ENCODE measurements at regions not wholly inside any gene's neighbourhood (a gene's known extent, or its start where the extent isn't known, plus 50 kb on each side); places are given as distances from the start of the nearest gene placed in this dataset.

DNA sequence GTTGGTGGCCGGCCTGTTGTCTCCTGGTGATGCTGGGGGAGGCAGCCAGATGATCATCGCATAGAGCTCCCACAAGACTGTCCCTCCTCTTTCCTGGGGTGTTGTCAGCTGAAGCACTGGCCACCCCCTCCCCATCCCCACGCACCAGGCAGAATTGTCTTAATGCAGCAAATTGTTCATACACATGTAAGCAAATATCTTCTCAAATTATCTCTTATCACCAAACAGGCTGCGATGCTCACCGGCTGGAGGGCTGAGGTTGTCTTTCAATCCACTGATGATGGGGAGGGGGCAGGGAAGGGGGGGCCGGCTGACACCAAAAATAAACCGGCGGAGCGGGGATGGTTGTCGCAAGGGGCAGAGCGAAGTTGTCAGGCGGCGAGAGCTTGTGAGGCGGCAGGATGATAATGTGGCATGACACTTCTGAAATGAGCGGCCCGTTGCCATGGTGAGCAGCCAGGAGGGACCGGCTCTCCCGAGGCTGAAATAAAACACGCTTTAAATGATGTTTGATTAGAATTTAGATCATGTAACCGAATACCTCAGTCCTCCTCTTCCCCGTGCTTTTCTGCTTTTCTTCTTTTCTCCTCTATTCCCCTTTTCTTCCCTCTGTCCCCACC, 59.8 kb downstream of the MRM1 start:
- DNase-seq (ENCODE audit: low spot score): no peak

DNA sequence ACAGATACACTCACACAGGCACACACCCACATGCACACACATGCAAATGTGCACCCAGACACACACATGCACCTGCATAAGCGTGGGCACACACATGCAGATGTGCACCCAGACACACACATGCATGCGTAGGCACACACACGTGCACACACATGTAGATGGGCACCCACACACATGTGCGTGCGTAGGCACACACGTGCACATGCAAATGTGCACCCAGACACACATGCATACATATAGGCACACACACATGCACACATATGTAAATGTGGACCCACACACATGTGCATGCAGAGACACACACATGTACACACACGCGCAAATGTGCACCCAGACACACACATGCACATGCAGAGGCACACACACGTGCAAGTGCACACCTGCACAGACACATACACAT, 60.3 kb downstream of the MRM1 start:
- DNase-seq (ENCODE audit: low spot score): no peak

- no peak for DNase-seq (ENCODE audit: low spot score)
Measured at GRCh38 chr17:36665417-36665816, 64.0 kb downstream of the MRM1 start.

DNA sequence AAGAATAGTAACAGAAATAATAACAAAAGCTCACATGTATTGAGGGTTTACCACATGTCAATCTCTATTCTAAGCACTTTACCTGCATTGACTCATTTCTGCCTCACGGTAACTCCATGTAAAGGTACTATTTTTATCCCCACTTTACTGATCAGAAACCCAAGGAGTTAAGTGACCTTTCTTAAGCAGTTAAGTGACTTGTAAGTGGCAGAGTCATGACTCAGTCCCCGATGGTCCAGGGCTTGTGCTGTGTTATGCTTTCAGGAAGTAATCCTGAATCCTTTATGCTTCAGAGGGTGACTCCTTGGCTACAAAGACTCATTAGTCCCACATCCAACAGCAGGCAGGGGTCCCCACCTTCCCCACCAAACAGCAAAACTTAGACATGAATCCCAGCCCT, 66.5 kb downstream of the MRM1 start:
- DNase-seq (ENCODE audit: low spot score): no peak

- DNase-seq (ENCODE audit: low spot score): no peak
Measured at GRCh38 chr17:36668824-36669223, 67.4 kb downstream of the MRM1 start.

DNA sequence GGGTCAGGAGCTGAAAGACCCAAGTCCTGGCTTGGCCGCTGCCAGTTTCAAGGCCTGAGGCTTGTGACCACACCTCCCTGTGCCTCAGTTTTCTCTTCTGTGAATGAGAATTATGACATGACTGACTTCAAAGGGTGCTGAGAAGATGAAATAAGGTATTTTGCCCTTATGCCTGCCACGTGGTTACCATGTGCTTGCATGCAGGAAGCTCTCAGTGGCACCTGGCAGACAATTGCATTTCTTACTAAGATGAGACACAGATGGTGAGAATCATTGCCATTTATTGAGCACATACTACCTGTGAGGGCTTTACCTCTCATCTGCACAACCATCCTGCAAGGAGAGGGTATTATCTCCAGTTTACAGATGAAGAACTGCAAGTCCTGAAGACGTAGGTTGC, 69.8 kb downstream of the MRM1 start:
- no peak for DNase-seq (ENCODE audit: low spot score)

DNA sequence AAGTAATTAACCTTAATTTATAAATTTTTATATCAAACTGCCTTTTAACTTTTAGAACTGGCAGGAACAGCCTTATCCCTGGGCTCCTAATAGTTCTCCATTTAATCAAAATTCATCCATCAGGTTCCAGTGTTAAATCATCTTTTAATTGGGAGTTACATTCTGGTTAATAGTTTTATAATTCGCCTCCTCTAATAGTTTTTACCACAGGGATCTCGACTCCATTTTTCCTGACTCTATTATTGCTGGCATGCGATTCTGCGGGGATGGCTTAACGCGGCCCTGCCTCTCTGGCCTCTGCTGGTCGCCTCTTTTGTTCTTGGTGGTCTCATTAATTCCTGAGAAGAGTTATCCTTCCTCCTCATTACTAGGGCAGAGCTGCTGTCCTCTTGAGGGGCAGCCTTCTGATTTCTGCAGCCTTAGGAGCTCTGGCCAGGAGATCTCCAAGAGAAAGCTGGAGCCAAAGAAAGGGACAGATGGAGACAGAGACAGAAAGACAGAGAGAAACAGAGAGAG, 71.1 kb downstream of the MRM1 start:
- no peak for DNase-seq (ENCODE audit: low spot score)

GRCh38 chr17:36673068-36673467, 71.7 kb downstream of the MRM1 start:
- DNase-seq (ENCODE audit: low spot score): no peak

- DNase-seq (ENCODE audit: low spot score): no peak
Measured at GRCh38 chr17:36673637-36674277, 72.4 kb downstream of the MRM1 start.

GRCh38 chr17:36674278-36674650, 72.9 kb downstream of the MRM1 start:
- DNase-seq (ENCODE audit: low spot score): no peak

DNA sequence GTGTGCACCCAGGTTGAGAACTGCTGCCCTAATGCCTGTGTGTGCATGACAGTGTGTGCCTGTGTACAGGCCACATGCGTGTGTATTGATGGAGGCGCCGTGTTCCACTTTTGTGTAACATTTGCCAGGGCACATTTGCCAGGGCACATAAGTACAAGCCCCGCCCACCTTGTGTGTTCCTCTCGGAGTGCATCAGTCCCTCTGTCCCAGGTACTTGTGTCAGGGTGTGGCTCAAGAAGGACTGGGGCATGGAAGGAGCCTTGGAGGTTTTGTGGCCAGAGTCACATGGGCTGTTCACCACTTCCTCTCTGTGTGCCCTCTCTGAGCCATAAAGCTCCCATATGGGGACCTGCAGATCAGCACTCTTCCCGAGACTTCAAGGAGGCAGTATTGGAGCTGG, 73.9 kb downstream of the MRM1 start:
- no peak for DNase-seq (ENCODE audit: low spot score)

GRCh38 chr17:36675786-36676185, 74.4 kb downstream of the MRM1 start:
- no peak for DNase-seq (ENCODE audit: low spot score)

DNA sequence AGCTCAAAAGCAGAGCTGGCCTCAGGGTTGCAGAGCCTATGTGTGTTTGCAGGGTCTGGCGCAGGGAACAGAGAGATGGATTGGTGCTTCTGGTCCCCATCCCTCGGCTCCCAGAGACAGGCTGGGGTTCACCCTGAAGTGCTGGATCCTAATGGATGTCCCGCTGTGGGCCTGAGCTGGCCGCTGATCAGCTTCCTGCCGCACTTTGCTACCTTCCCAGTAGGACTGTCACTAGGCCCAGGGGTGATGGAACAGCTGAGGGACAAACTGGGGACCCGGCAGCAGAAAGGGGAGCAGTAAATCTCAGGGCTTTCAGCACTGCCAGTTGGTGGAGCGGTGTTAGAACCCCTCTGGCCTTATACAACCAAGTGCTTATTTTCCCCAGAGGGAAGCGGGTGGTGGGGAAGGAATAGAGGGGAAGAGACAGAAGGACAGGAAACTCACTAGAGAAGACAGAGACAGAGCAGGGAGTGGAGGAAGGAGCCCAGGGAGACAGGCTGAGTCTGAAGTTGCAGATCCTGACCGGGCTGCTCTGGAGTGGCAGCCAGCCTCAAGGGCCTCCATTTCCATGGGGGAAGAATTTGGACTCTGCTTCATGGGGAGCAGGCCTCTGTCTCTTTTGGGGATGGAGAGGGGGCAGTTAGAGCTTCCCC, 78.6 kb downstream of the MRM1 start:
- DNase-seq (ENCODE audit: low spot score): no peak

GRCh38 chr17:36680701-36681202, 79.4 kb downstream of the MRM1 start:
- no peak for DNase-seq (ENCODE audit: low spot score)

DNA sequence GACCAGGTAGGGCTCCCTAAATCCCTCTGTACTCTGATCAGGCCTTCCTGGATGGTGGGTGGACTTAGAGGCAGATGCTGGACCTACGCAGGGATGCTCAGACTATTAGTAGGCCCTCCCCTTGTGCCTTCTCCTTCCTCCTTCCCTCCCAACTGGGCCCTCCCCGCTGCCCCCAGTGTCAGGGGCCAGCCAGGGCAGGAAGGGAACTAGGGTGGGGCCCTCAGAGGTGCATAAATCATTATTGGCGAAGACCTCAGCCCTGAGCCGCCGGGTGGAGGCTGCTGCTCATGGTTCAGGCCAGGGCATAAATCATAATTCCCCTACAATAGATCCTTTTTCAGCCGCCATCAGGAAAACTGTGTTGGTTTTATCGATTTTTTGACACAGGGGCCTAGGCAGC, 81.4 kb downstream of the MRM1 start:
- no peak for DNase-seq (ENCODE audit: low spot score)

GRCh38 chr17:36683387-36683786, 82.0 kb downstream of the MRM1 start:
- DNase-seq (ENCODE audit: low spot score): no peak

DNA sequence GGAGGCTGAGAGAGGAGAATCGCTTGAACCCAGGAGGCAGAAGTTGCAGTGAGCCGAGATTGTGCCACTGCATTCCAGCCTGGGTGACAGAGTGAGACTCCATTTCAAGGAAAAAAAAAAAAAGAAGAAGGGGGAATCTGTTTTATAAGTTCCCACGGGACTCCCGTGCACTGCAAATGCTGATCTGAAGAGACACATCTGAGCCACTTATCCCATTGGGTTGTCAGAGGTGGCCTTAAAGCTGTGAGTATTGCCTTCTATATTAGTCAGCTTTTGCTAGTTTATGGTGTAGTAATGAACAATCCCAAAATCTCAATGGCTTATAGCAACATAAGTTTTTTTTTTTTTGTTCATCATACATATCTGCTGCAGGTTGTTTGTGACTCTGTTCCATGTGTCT, 82.8 kb downstream of the MRM1 start:
- no peak for DNase-seq (ENCODE audit: low spot score)

DNA sequence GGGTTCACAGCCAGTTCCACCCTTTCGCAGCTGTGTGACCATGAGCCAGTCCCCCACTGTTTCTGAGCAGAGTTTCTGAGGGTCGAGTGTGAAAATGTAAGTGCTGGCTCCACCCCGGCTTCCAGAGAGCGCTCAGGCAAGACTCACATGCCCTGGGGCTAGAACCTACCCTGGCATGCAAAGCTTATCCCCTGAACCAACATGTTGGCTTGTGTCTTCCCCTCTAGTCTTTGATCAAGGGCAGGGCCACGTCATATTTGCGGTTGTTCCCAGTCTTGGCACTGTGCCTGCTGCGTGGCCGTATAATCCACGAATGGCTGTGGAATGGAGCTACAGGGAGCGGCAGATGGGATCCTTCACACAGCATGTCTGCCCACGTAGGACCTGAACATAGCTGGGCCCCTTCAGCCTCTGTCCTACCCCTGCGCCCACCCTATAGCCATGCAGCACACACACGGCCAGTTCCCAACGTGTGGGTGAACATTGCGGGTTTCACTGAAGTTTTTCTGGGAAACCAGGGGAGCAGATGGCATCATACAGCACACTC, 84.8 kb downstream of the MRM1 start:
- DNase-seq (ENCODE audit: low spot score): no peak

DNA sequence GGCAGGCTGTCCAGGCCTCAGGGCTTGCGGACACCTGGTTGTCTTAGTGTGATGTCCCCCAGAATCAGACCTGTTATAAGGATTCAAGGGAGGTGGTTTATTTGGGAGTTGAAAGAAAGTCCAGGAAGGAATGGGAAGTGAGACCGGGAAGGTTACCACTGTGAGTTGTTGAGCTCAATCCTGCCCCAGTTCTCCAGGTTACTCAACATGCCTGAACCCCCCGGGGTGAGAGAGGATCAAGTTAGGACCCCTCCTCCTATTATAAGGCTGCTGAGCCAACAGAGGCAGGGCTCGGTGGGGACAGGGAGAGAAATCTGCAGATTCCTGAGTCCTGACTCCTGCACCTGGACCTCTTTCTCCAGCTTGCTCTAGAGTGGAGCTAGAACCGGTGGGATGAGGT, 86.4 kb downstream of the MRM1 start:
- DNase-seq (ENCODE audit: low spot score): no peak

- no peak for DNase-seq (ENCODE audit: low spot score)
Measured at GRCh38 chr17:36689089-36689667, 87.8 kb downstream of the MRM1 start.

DNA sequence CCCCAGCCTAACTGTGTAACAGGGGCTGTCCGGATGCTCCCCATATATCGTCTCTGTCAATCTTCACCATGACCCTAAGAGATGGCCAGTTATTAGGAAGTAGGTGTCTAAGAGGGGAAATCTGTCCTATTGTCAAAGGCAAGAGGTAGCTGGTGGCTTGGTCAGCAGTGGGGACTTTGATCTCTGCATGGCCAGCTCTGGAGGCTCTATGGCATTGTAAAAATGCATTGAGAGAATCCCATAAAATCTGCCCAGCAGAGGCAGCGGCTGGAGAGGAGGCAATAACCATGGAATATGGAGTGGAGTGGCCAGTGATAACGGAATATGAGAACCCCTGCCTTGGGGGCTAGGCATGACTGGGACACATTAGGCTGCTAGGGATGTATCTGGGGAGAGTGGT, 88.8 kb downstream of the MRM1 start:
- DNase-seq (ENCODE audit: low spot score): no peak

DNA sequence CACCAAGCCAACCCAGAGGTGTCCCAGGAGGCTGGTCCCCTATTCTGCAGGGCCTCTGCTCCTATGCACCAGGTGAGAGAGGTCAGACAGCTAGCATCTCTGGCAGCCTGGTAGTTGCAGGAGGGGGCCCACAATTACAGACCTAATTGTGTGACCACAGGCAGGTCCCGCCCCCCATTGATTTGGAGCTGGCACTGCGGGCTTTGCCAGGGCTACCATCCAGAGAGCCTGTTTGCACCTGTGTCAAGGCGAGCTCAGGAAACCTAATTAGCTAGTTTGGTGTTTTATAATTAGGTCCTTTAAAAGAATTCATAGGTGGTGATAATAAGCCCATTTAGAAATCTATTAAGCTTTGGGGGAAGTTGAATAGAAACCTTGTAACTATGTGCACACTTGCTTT, 90.2 kb downstream of the MRM1 start:
- DNase-seq (ENCODE audit: low spot score): no peak

DNA sequence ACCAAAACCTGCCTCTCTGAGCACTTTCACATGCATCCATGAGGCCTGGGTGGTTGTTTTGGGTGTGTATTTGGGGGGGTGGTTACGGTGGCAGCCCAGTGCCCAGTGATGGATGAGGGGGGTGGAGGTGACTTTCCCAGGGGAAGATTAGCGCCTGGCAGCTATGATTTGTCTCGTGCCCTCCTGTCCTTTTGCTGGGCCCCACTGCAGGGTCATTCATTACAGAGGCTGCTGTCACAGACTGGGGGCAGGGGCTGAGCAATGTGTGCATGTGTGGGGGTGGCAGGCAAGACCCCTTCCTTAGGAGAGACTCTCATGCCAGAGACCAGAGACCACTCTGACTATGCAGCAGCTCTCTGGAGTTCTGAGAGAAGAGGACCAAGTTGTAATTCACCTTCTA, 93.7 kb downstream of the MRM1 start:
- DNase-seq (ENCODE audit: low spot score): no peak

Data from hematopoietic multipotent progenitor cell treated with erythropoietin and hydrocortisone succinate and interleukin-3 and kit ligand, for 15 days (in vitro differentiated cells).